Activated naive CD8-positive, alpha-beta T cell (primary cell): ENCODE measurements at regions not wholly inside any gene's neighbourhood (a gene's known extent, or its start where the extent isn't known, plus 50 kb on each side); places are given as distances from the start of the nearest gene placed in this dataset.
"Not testable (repeated sequence)": the region's sequence is repeated elsewhere in the genome, so short reads cannot be mapped to it uniquely, and the experiment has no call there.

Experiments
- H3K27ac Mint-ChIP-seq: one replicate; pipeline ENCODE4 v1.8.0; 2021; ENCODE audit warnings: mixed read lengths
- H3K27me3 Mint-ChIP-seq: one replicate; pipeline ENCODE4 v1.8.0; 2021; ENCODE audit warnings: mixed read lengths
- H3K36me3 Mint-ChIP-seq: one replicate; pipeline ENCODE4 v1.8.0; 2021; ENCODE audit warnings: mixed read lengths
- H3K4me1 Mint-ChIP-seq: one replicate; pipeline ENCODE4 v1.8.0; 2021; ENCODE audit warnings: low read depth, mixed read lengths
- H3K4me3 Mint-ChIP-seq: one replicate; pipeline ENCODE4 v1.8.0; 2021; ENCODE audit warnings: mild to moderate bottlenecking, mixed read lengths
- H3K9me3 Mint-ChIP-seq: one replicate; pipeline ENCODE4 v1.8.0; 2021; ENCODE audit warnings: low read depth, mixed read lengths

DNA sequence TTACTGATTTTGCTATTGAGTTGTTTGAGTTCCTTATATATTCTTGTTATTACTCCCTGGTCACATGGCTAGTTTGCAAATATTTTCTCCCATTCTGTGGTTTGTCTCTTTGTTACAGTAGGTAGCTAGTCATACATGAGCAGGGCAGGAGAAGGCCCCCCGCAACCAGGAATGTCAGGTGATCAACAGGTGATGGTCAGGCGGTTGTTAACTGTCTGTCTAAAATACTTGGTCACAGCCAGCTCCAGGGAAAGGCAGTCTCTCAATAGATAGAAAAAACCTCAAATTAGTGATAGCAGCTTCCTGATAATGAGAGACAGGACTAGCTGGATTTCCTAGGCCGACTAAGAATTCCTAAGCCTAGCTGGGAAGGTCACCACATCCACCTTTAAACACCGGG lies 217.9 kb downstream of the RHOU start:
- Mint-ChIP-seq H3K27me3 (no peaks in the 10 kb centered on the region), H3K9me3 (no peaks in the 10 kb centered on the region), H3K27ac (no peak overlapping the region)

GRCh38 chr1:228953808-228954207 lies 218.5 kb downstream of the RHOU start:
- H3K27ac Mint-ChIP-seq, H3K4me1 Mint-ChIP-seq, H3K4me3 Mint-ChIP-seq, H3K36me3 Mint-ChIP-seq, H3K9me3 Mint-ChIP-seq, H3K27me3 Mint-ChIP-seq: not testable (repeated sequence)

More for the DNA sequence above, 217.9 kb downstream of the RHOU start:
- Mint-ChIP-seq H3K4me3 (no peak overlapping the region), H3K4me1 (peaks cover 4% of the 10 kb centered on the region), H3K36me3 (no peaks in the 10 kb centered on the region)

- Mint-ChIP-seq H3K9me3 (no peaks in the 10 kb centered on the region), H3K4me1 (peaks cover 4% of the 10 kb centered on the region), H3K4me3 (no peak overlapping the region), H3K27ac (no peak overlapping the region), H3K27me3 (no peaks in the 10 kb centered on the region), H3K36me3 (no peaks in the 10 kb centered on the region)
Observed at GRCh38 chr1:228955691-228956090, 220.4 kb downstream of the RHOU start.

GRCh38 chr1:228956864-228957263 lies 221.6 kb downstream of the RHOU start:
- Mint-ChIP-seq H3K4me3 (no peak overlapping the region), H3K36me3 (no peaks in the 10 kb centered on the region), H3K27ac (no peak overlapping the region), H3K9me3 (no peaks in the 10 kb centered on the region), H3K4me1 (peaks cover 4% of the 10 kb centered on the region), H3K27me3 (no peaks in the 10 kb centered on the region)

GRCh38 chr1:228957535-228957934 lies 222.3 kb downstream of the RHOU start:
- H3K9me3 Mint-ChIP-seq = no peaks in the 10 kb centered on the region
- no peak overlapping the region for H3K27ac Mint-ChIP-seq
- no peaks in the 10 kb centered on the region for H3K27me3 Mint-ChIP-seq
- H3K4me3 Mint-ChIP-seq = no peak overlapping the region
- H3K36me3 Mint-ChIP-seq = no peaks in the 10 kb centered on the region
- peaks cover 4% of the 10 kb centered on the region for H3K4me1 Mint-ChIP-seq

DNA sequence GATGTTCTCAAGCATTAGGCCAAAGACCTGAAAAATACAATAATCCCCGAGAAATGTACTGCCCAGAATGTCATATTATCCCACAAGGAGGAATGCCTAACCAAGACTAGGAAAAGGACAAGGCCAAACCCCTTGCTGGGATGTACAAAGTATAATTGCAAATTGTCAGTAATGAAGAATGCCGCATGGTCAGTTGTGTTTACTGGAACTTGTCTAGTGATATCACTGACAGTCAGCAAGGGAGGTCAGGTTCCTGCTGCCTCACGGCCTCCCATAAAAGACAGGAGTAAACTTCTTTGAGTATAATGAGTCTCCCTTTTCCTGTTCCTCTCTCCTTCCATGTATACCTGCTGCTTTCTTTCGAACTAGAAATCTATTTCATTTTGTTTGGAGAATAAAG lies 222.8 kb downstream of the RHOU start:
- no peaks in the 10 kb centered on the region for H3K9me3 Mint-ChIP-seq
- H3K36me3 Mint-ChIP-seq = no peaks in the 10 kb centered on the region
- no peak overlapping the region for H3K4me3 Mint-ChIP-seq
- H3K4me1 Mint-ChIP-seq = peaks cover 2% of the 10 kb centered on the region
- H3K27me3 Mint-ChIP-seq = no peaks in the 10 kb centered on the region
- no peak overlapping the region for H3K27ac Mint-ChIP-seq

- H3K27me3 Mint-ChIP-seq = no peaks in the 10 kb centered on the region
- H3K36me3 Mint-ChIP-seq = no peaks in the 10 kb centered on the region
- H3K4me1 Mint-ChIP-seq = no peaks in the 10 kb centered on the region
- no peak overlapping the region for H3K27ac Mint-ChIP-seq
- no peaks in the 10 kb centered on the region for H3K9me3 Mint-ChIP-seq
- H3K4me3 Mint-ChIP-seq = no peak overlapping the region
Observed at GRCh38 chr1:228958741-228959140, 223.5 kb downstream of the RHOU start.

DNA sequence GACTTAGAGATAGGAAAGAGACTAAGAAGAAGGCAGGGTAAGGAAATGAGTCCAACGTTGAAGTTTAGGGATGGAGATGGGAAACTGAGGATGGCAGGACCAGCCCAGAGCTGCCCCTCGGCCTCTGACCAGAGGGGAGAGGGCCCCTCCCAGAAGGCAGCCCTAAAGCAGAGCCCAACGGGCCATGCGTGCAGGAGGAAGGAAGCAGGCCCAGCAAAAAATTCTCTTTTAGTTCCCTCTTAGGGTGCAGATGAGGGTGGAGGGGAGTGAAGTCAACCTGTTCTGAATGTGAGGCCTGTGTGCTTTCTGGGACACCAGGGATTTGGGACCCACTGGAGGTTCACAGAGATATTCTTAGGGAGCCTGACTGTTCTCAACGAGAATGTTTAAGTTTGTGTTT lies 225.4 kb downstream of the RHOU start:
- Mint-ChIP-seq H3K4me1 (no peaks in the 10 kb centered on the region), H3K4me3 (no peak overlapping the region), H3K27ac (no peak overlapping the region), H3K27me3 (no peaks in the 10 kb centered on the region), H3K9me3 (no peaks in the 10 kb centered on the region), H3K36me3 (no peaks in the 10 kb centered on the region)

DNA sequence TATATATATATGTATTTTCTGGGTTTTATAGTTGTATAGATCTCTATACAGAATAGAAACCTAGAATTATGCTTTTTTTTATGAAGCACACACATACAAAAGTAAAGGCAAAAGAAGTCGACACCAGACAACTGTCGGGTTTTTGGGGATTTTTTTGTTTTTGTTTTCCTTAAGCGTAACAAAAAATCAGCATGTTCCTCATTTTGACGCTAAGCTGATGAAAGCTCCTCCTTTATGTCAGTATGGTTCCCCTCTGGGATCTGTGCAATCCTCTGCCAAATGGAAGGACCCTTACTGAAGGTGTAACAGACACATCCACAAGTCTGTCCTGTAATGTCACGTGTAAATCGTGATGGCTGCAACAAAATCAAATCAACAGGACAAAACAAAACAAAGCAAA lies 226.2 kb downstream of the RHOU start:
- Mint-ChIP-seq H3K27me3 (no peaks in the 10 kb centered on the region), H3K9me3 (no peaks in the 10 kb centered on the region), H3K27ac (no peak overlapping the region), H3K4me3 (no peak overlapping the region), H3K4me1 (no peaks in the 10 kb centered on the region), H3K36me3 (no peaks in the 10 kb centered on the region)

DNA sequence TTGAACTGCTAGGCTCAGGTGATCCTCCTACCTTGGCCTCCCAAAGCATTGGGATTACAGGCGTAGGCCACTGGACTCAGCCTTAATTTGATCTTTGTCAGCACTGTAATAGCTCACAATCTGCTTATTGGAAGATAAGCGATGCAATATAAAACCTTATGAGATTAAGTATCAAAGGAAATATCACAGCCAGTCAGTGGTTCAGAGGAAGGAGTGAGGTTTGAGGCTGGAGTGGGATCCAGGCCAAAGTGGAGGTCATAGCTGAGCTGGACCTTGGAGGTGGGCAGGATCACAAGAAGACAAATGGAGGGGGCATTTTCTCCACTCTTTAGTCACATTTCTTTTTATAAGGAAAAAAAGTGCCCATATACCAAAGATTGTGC lies 228.5 kb downstream of the RHOU start:
- no peaks in the 10 kb centered on the region for H3K27me3 Mint-ChIP-seq
- no peaks in the 10 kb centered on the region for H3K4me1 Mint-ChIP-seq
- no peaks in the 10 kb centered on the region for H3K36me3 Mint-ChIP-seq
- no peak overlapping the region for H3K4me3 Mint-ChIP-seq
- no peak overlapping the region for H3K27ac Mint-ChIP-seq
- no peaks in the 10 kb centered on the region for H3K9me3 Mint-ChIP-seq

DNA sequence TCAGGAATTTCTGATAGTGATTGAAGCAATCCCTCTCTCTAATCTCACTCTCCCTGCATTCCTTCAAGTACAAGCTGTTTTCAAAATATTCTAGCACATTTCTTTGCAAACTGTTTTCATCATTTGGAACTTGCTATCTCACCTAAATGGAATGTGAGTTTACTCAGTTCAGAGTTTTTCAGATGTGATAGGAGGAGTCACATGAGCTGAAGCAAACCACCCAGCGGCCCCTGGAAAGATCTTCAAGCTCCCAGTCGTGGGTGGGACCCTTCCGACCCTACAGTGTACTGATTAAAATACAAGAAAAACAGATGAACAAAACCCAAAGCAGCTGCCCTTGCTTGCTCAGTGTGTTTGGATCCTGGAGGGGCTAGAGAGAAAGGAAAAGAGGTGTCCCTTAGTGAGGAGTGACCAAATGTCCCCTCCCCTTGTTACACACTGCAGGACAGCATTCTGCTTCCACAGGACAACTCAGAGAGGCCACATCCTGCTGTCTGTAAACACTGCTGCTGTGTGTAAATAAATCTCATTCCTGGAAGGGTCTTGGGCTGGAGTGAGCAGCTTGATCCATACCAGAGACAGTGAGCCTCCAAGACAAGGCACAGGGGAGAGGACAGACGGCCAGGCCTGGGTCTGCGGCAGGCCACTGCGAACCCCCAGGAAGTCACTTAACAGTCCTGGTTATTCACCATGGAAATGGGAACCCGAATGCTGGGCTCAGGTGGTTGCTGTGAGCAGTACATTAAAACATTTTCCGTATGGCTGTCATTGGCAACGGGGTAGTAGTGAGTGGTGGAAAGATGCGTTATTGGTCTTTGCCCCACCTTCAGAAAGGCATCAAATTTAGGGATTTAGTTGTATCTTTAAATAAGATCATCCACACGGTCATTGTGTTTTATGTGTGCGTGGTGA lies 229.2 kb downstream of the RHOU start:
- H3K27me3 Mint-ChIP-seq = no peaks in the 10 kb centered on the region
- no peaks in the 10 kb centered on the region for H3K36me3 Mint-ChIP-seq
- no peaks in the 10 kb centered on the region for H3K9me3 Mint-ChIP-seq
- H3K27ac Mint-ChIP-seq = no peak overlapping the region
- no peak overlapping the region for H3K4me3 Mint-ChIP-seq
- H3K4me1 Mint-ChIP-seq = no peaks in the 10 kb centered on the region

DNA sequence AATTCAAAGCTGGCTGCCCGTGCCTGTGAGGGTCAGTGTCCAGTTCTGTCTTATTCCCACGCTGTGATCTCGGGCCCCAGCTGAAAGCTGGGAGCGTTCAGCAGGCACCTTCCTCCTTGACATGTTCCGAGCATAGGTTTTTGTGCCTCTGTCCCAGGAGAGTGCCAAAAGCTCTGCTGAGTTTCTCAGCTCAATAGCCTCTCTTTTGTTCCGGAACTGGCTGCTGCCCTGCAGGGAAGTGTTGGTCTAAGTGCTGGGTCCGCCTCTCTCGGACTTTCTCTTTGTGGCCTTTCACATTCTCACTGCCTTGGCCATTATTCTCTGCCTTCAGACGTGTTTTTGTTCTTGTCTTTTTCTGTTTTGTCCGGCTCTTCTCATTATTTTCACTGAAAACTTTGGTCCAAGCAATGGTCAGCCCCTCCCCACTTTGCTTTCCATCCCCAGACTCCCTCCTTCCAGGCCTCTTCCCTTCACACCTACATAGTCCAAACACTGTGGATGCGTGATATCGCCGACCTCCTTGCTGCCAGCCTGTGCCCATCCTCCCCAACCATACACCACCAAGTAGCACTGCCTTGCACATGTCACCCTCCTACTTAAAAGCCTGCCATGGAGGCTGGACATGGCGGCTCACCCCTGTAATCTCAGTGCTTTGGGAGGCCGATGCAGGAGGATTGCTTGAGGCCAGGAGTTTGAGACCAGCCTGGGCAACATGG lies 233.8 kb downstream of the RHOU start:
- Mint-ChIP-seq H3K27ac (no peak overlapping the region), H3K36me3 (no peaks in the 10 kb centered on the region), H3K4me1 (no peaks in the 10 kb centered on the region), H3K9me3 (no peaks in the 10 kb centered on the region), H3K4me3 (no peak overlapping the region), H3K27me3 (no peaks in the 10 kb centered on the region)

DNA sequence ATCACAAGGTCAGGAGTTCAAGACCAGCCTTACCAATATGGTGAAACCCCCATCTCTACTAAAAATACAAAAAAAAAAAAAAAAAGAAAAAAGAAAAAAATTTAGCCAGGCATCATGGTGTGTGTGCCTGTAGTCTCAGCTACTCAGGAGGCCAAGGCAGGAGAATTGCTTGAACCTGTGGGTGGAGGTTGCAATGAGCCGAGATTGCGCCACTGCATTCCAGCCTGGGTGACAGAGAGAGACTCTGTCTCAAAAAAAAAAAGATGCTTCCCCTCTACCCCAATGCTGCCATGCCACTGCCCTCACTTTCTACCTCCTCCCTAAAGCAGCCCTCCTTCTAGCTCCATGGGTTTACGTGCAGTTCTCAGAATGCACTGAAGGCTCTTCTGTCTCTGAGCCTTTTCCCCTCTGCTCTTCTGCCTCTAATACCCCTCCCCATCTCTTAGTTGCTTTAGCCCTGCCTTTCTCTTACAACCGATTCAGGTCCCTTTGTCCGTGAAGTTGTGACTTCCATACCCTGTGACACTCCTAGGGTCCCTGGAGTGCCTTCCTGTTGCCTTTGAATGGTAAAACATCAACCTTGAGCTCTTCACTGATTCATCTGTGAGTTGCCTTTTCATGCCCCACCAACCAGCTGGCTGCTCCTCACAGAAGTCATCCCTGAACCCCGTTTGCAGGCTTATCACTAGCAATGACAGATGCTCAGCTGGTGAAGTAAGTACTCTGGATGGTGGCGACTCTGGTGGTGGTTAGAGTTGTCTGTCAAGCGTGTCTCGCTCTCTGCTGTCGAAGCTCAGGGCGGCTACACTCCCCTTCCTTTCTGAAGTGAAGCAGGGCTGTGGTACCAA lies 234.9 kb downstream of the RHOU start:
- Mint-ChIP-seq H3K36me3 (no peaks in the 10 kb centered on the region), H3K27me3 (no peaks in the 10 kb centered on the region), H3K9me3 (no peaks in the 10 kb centered on the region), H3K4me3 (no peak overlapping the region), H3K4me1 (no peaks in the 10 kb centered on the region), H3K27ac (no peak overlapping the region)

GRCh38 chr1:228972576-228972975 lies 237.3 kb downstream of the RHOU start:
- H3K4me1 Mint-ChIP-seq = no peaks in the 10 kb centered on the region
- no peaks in the 10 kb centered on the region for H3K27me3 Mint-ChIP-seq
- H3K27ac Mint-ChIP-seq = no peak overlapping the region
- H3K4me3 Mint-ChIP-seq = no peak overlapping the region
- no peaks in the 10 kb centered on the region for H3K9me3 Mint-ChIP-seq
- H3K36me3 Mint-ChIP-seq = no peaks in the 10 kb centered on the region

DNA sequence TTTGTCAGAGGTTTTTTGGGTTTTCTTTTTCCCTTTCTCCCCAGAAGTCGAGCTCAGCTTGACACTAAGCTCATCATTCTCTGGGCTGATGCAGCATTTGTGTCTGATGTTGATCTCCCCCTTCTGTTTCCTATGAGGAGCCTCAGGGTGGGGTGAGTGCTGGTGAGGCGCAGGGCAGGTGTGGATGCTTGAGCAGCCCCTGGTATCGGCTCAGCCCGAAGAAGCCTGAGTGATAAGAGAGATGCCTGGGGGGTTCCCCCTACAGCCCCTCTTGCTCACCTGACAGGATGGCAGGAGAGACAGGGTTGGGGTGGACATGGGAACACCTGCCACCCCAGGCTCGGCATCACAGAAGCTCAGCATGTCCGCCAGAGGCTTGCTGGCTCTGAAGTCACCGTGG lies 239.0 kb downstream of the RHOU start:
- Mint-ChIP-seq H3K27ac (no peak overlapping the region), H3K9me3 (no peaks in the 10 kb centered on the region), H3K4me1 (no peaks in the 10 kb centered on the region), H3K27me3 (no peaks in the 10 kb centered on the region), H3K36me3 (no peaks in the 10 kb centered on the region), H3K4me3 (no peak overlapping the region)
